RWPE1 (cell line): ENCODE measurements at regions not wholly inside any gene's neighbourhood (a gene's known extent, or its start where the extent isn't known, plus 50 kb on each side); places are given as distances from the start of the nearest gene placed in this dataset.
"Not testable (repeated sequence)": the region's sequence is repeated elsewhere in the genome, so short reads cannot be mapped to it uniquely, and the experiment has no call there.

Source experiments
- CTCF ChIA-PET: fragments of 350-600 bp; sonication (Branson Sonifier 250); formaldehyde crosslinking; extraction: SDS; loops from one replicate; lab custom pipeline; 2021; lab: Yijun Ruan, JAX
- POLR2A ChIA-PET: fragments of 400-600 bp; formaldehyde crosslinking; extraction: SDS; loops from one replicate; lab custom pipeline; 2020; ENCODE audit warnings: antibody characterized with exemption; ENCODE audit not compliant: low non-redundant PET; lab: Yijun Ruan, JAX
- DNase-seq: peaks from one replicate; pipeline ENCODE4 v3.0.0; 2012; ENCODE audit warnings: low spot score
- H3K27ac ChIP-seq: fragments of 450-650 bp; 2 replicates; pipeline ENCODE4 v1.5.1; 2017
- TF ChIP-seq, protein P1 (sequence below): fragments of 450-650 bp; conservative IDR thresholded peaks from 2 replicates; pipeline ENCODE4 v1.5.1; 2017; ENCODE audit warnings: low read depth, mild to moderate bottlenecking

DNA sequence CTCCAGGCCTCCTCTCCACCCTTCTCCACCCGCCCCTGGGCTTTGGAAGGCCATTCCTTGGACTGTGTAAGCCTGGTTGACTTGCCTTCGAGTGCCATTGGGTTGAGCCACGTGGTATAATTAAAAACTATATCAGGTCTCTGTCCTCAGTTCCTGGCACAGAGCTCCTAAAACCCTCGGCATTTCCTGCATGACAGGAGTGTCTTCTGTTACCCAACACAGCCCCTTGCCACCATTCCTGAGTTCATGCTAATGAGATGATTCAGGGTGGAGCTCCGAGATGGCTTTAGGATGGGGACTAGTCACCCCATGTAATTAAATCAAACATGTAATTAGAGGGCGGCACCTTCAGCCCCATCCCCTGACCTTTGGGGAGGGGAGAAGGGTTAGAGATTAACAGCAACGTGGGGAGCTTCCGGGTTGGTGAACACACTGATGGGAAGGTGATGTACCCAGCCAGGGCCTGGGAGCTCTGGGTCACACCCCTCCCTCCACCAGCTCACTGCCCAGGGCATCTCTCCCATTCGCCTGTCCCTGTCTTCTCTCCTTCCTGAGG, 256.4 kb downstream of the FAM43A start:
- TF ChIP-seq, protein P1, sequence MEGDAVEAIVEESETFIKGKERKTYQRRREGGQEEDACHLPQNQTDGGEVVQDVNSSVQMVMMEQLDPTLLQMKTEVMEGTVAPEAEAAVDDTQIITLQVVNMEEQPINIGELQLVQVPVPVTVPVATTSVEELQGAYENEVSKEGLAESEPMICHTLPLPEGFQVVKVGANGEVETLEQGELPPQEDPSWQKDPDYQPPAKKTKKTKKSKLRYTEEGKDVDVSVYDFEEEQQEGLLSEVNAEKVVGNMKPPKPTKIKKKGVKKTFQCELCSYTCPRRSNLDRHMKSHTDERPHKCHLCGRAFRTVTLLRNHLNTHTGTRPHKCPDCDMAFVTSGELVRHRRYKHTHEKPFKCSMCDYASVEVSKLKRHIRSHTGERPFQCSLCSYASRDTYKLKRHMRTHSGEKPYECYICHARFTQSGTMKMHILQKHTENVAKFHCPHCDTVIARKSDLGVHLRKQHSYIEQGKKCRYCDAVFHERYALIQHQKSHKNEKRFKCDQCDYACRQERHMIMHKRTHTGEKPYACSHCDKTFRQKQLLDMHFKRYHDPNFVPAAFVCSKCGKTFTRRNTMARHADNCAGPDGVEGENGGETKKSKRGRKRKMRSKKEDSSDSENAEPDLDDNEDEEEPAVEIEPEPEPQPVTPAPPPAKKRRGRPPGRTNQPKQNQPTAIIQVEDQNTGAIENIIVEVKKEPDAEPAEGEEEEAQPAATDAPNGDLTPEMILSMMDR: no peak
- ChIA-PET POLR2A (no interaction called here), CTCF (interaction anchor here (0.6 kb wide), 1 partner anchor 1656 kb away, joined by 3 read pairs; no protein-coding TSS in a partner anchor)
- no peak overlapping the region for H3K27ac ChIP-seq
- no peak for DNase-seq

DNA sequence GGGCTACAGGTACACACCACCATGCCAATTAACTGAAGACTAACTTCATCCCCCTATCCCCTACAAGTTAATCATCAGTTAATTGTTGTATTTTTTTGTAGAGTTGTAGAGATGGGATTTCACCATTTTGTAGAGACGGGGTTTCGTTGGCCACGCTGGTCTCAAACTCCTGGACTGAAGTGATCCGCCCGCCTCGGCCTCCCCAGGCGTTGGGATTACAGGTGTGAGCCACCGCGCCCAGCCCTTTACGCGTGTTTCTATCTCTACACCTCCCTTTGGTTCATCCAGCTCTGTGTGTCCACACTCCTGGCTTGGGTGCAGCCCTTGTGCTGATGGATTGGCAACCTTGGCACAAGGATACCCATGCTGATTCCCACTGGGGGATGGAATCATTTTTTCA, 258.8 kb downstream of the FAM43A start:
- TF ChIP-seq, protein P1: no peak
- POLR2A ChIA-PET: interaction anchor here (0.5 kb wide), 1 partner anchor 14 kb away, joined by 5 read pairs; no protein-coding TSS in a partner anchor
- no peak for DNase-seq
- CTCF ChIA-PET: no interaction called here
- H3K27ac ChIP-seq: no peak overlapping the region

DNA sequence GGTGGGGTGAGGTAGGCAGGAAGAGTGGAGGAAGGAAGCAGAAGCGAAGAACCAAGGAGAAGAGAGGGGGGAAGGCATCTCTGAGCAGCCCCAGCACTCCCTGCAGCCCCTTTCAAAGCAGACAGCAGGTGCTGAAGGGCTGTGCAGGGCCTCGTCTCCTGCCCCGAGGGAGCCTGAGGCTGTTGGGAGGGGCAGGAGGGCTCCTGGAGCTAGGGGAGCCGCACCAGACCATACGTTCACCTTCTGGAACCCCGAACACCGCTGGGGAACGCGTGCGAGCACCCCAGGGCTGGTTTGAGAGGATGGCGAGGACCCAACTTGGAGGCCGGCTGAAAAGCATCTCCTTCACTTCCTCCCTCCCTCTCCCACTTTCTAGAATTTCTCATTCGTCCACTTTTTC, 259.8 kb downstream of the FAM43A start:
- CTCF ChIA-PET: no interaction called here
- TF ChIP-seq, protein P1: no peak
- POLR2A ChIA-PET: no interaction called here
- H3K27ac ChIP-seq: no peak overlapping the region
- DNase-seq: no peak

- no peak for DNase-seq
- ChIA-PET CTCF (interaction anchor here (1.3 kb wide), 1 partner anchor 263 kb away, joined by 4 read pairs; no protein-coding TSS in a partner anchor), POLR2A (no interaction called here)
- H3K27ac ChIP-seq: no peak overlapping the region
- TF ChIP-seq, protein P1: no peak
Observed at GRCh38 chr3:194946091-194946490, 260.4 kb downstream of the FAM43A start.

DNA sequence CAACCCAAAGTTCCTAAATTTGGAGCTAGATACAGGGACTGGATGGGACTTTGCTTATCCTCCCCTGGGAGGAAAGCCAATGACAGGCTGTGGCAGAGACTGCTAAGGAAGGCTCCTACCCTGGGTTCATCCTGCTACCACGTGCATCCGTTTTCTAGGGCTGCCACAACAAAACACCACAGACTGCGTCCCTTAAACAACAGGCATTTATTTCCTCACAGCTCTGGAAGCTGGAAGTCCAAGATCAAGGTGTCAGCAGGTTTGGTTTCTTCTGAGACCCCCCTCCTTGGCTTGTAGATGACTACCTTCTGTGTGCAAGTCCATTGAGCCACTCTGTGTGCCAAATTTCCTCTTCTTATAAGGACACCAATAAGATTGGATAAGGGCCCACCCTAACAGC, 263.9 kb downstream of the FAM43A start:
- no peak for DNase-seq
- CTCF ChIA-PET: interaction anchor here (0.6 kb wide), 1 partner anchor 284 kb away, joined by 3 read pairs; no protein-coding TSS in a partner anchor
- TF ChIP-seq, protein P1: no peak
- H3K27ac ChIP-seq: no peak overlapping the region
- POLR2A ChIA-PET: no interaction called here

GRCh38 chr3:194950906-194951628, 265.4 kb downstream of the FAM43A start:
- no peak overlapping the region for H3K27ac ChIP-seq
- no peak for DNase-seq
- POLR2A ChIA-PET: no interaction called here
- TF ChIP-seq, protein P1: no peak
- CTCF ChIA-PET: no interaction called here

DNA sequence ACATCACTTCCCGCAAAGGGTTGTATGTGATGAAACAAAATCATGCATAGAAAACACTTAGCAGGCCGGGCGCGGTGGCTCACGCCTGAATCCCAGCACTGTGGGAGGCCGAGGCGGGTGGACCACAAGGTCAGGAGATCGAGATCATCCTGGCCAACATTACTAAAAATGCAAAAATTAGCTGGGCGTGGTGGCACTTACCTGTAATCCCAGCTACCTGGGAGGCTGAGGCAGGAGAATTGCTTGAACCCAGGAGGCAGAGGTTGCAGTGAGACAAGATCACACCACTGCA, 265.9 kb downstream of the FAM43A start:
- DNase-seq, H3K27ac ChIP-seq, CTCF ChIA-PET, POLR2A ChIA-PET: not testable (repeated sequence)
